Immature natural killer cell (primary cell): ENCODE measurements at regions not wholly inside any gene's neighbourhood (a gene's known extent, or its start where the extent isn't known, plus 50 kb on each side); places are given as distances from the start of the nearest gene placed in this dataset.

Experiments
- DNase-seq, 3 donors: peaks; one replicate each; pipeline ENCODE4 v3.0.0; 2022; ENCODE audit warnings: mixed read lengths in 1 of 3
- H3K27ac Mint-ChIP-seq, 6 donors: one replicate each; pipeline ENCODE4 v1.8.0; 2020; ENCODE audit warnings: mixed read lengths in 6 of 6, mild to moderate bottlenecking in 5 of 6, inconsistent platforms in 4 of 6, moderate library complexity in 3 of 6
- H3K27me3 Mint-ChIP-seq, 3 donors: one replicate each; pipeline ENCODE4 v1.8.0; 2020 to 2021; ENCODE audit warnings: low read depth in 3 of 3, mild to moderate bottlenecking in 3 of 3, mixed read lengths in 3 of 3, moderate library complexity in 3 of 3, inconsistent platforms in 1 of 3
- H3K36me3 Mint-ChIP-seq, 3 donors: one replicate each; pipeline ENCODE4 v1.8.0; 2020; ENCODE audit warnings: mixed read lengths in 3 of 3, inconsistent platforms in 2 of 3, mild to moderate bottlenecking in 2 of 3
- H3K4me1 Mint-ChIP-seq, 2 donors: one replicate each; pipeline ENCODE4 v1.8.0; 2020; ENCODE audit warnings: inconsistent platforms in 2 of 2, mild to moderate bottlenecking in 2 of 2, mixed read lengths in 2 of 2, moderate library complexity in 1 of 2
- H3K4me3 Mint-ChIP-seq, 5 donors: one replicate each; pipeline ENCODE4 v1.8.0; 2020; ENCODE audit warnings: mild to moderate bottlenecking in 5 of 5, mixed read lengths in 5 of 5, inconsistent platforms in 3 of 5, moderate library complexity in 3 of 5
- H3K9me3 Mint-ChIP-seq, 6 donors: one replicate each; pipeline ENCODE4 v1.8.0; 2020; ENCODE audit warnings: mild to moderate bottlenecking in 6 of 6, mixed read lengths in 6 of 6, inconsistent platforms in 4 of 6, moderate library complexity in 3 of 6

DNA sequence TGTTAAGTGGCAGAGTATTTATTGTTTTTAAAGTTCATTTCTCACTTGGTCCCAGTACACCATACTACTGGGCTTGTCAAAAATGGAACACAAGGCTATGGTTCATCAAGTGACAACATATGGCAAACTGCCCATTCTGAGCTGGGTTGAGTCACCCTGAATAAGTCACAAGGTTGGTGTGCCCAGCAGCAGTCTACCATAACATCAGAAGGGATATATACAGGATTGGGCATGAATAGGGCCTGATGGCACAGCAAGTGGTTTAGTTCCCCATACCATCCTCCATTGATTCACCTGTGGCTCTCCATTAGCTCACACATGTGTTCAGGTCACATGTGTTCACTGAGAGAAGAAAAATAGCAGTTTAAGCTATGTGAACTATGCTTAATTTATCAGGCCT, 249.8 kb upstream of the PRDM9 start:
- H3K9me3 Mint-ChIP-seq = peaks cover 13 to 35% (median 22%) of the 10 kb centered on the region in 6 donors
- no peak for DNase-seq
- H3K36me3 Mint-ChIP-seq = no peaks in the 10 kb centered on the region
- H3K27me3 Mint-ChIP-seq = no peaks in the 10 kb centered on the region
- no peaks in the 10 kb centered on the region for H3K4me1 Mint-ChIP-seq
- no peak overlapping the region for H3K4me3 Mint-ChIP-seq
- no peak overlapping the region for H3K27ac Mint-ChIP-seq

- Mint-ChIP-seq H3K4me1 (no peaks in the 10 kb centered on the region), H3K27me3 (no peaks in the 10 kb centered on the region), H3K36me3 (no peaks in the 10 kb centered on the region), H3K27ac (no peak overlapping the region), H3K4me3 (no peak overlapping the region), H3K9me3 (peaks cover 14 to 40% (median 19%) of the 10 kb centered on the region in 6 donors)
- DNase-seq = no peak
These were observed 253.7 kb upstream of the PRDM9 start for GRCh38 chr5:23253621-23254198.

- Mint-ChIP-seq H3K9me3 (peaks cover 14 to 52% (median 43%) of the 10 kb centered on the region in 6 donors), H3K27ac (no peak overlapping the region), H3K4me1 (no peaks in the 10 kb centered on the region), H3K36me3 (peaks cover 0 to 6% (median 0%) of the 10 kb centered on the region in 3 donors), H3K27me3 (no peaks in the 10 kb centered on the region), H3K4me3 (no peak overlapping the region)
- no peak for DNase-seq
These were observed 264.5 kb upstream of the PRDM9 start for GRCh38 chr5:23242891-23243290.

- H3K27ac Mint-ChIP-seq = no peak overlapping the region
- no peak for DNase-seq
- peaks cover 12 to 57% (median 27%) of the 10 kb centered on the region in 6 donors for H3K9me3 Mint-ChIP-seq
- H3K36me3 Mint-ChIP-seq = no peaks in the 10 kb centered on the region
- no peaks in the 10 kb centered on the region for H3K4me1 Mint-ChIP-seq
- H3K4me3 Mint-ChIP-seq = no peak overlapping the region
- peaks cover 0 to 1% (median 0%) of the 10 kb centered on the region in 3 donors for H3K27me3 Mint-ChIP-seq
These were observed 272.2 kb upstream of the PRDM9 start for GRCh38 chr5:23235246-23235645.

- Mint-ChIP-seq H3K36me3 (no peaks in the 10 kb centered on the region), H3K4me1 (no peaks in the 10 kb centered on the region), H3K9me3 (peaks cover 7 to 54% (median 25%) of the 10 kb centered on the region in 6 donors), H3K27ac (no peak overlapping the region), H3K27me3 (peaks cover 0 to 1% (median 0%) of the 10 kb centered on the region in 3 donors), H3K4me3 (no peak overlapping the region)
- DNase-seq = no peak
These were observed 273.2 kb upstream of the PRDM9 start for GRCh38 chr5:23234197-23234596.

DNA sequence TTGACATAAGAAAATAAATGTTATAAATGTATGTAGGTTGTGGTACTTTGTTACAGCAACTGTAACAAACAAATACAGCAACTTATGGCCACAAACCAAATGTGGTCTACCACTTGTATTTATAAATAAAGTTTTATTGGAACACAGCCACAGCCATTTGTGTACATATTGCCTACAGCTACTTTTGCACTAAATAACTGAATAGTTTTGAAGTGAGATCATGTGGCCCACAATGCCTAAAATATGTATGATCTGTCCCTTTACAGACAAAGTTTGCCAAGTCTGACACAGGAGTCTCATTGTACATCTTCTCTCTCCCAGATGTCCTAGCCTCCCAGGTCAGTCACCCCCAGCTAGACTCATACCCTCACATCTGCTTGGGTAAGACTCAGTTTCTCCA, 283.6 kb upstream of the PRDM9 start:
- Mint-ChIP-seq H3K27me3 (peaks cover 0 to 2% (median 1%) of the 10 kb centered on the region in 3 donors), H3K27ac (no peak overlapping the region), H3K9me3 (peaks cover 7 to 52% (median 34%) of the 10 kb centered on the region in 6 donors), H3K36me3 (peaks cover 0 to 2% (median 0%) of the 10 kb centered on the region in 3 donors), H3K4me1 (no peaks in the 10 kb centered on the region), H3K4me3 (no peak overlapping the region)
- DNase-seq = no peak

DNA sequence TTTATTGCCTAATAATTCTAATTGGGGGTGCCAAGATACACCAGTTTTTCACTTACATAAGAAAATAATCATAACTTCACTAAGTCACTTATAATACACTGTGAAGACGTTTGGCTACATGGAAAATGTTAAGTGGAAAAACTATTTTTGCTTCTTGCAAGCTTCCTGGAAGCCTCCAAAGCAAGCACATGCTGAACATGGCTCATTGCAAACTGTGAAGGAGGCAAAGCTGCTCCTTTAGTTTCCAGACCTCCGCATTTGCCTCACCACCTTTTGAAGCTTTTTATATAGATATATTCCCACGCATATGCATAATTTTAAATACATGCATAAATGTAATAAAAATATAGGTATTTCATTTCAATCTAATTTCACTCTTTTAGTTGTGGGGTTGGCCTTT, 285.6 kb upstream of the PRDM9 start:
- H3K4me1 Mint-ChIP-seq = no peaks in the 10 kb centered on the region
- H3K27ac Mint-ChIP-seq = no peak overlapping the region
- peaks cover 0 to 2% (median 0%) of the 10 kb centered on the region in 3 donors for H3K36me3 Mint-ChIP-seq
- peaks cover 0 to 2% (median 2%) of the 10 kb centered on the region in 3 donors for H3K27me3 Mint-ChIP-seq
- peaks cover 10 to 59% (median 35%) of the 10 kb centered on the region in 6 donors for H3K9me3 Mint-ChIP-seq
- H3K4me3 Mint-ChIP-seq = no peak overlapping the region
- DNase-seq = no peak

DNA sequence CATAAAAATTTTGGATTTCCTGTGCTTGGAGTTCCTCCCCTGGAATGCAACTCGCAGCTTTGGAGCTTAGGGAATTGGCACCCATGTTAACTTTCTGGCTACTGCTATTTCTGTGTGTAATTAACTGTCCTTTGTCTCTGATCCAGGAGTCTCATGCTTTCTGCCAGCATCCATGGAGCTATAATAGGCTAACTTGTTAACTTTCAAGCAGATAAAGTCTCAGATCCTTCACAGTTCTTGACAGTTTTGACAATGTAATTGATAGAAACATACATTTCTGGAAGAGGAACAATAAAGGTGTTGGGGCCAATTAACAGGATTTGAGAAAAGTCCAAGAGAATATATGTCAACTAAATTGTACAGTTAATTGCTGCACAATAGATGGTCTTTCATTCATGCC, 290.2 kb upstream of the PRDM9 start:
- H3K4me1 Mint-ChIP-seq = no peaks in the 10 kb centered on the region
- H3K4me3 Mint-ChIP-seq = no peak overlapping the region
- peaks cover 0 to 3% (median 2%) of the 10 kb centered on the region in 3 donors for H3K27me3 Mint-ChIP-seq
- peaks cover 0 to 4% (median 3%) of the 10 kb centered on the region in 3 donors for H3K36me3 Mint-ChIP-seq
- peaks cover 9 to 55% (median 29%) of the 10 kb centered on the region in 6 donors for H3K9me3 Mint-ChIP-seq
- no peak overlapping the region for H3K27ac Mint-ChIP-seq
- no peak for DNase-seq

- Mint-ChIP-seq H3K27ac (no peak overlapping the region), H3K9me3 (peaks cover 9 to 62% (median 31%) of the 10 kb centered on the region in 6 donors), H3K4me1 (no peaks in the 10 kb centered on the region), H3K4me3 (no peak overlapping the region), H3K27me3 (peaks cover 0 to 3% (median 2%) of the 10 kb centered on the region in 3 donors), H3K36me3 (peaks cover 0 to 4% (median 3%) of the 10 kb centered on the region in 3 donors)
- DNase-seq = no peak
These were observed 291.1 kb upstream of the PRDM9 start for GRCh38 chr5:23216345-23216744.

DNA sequence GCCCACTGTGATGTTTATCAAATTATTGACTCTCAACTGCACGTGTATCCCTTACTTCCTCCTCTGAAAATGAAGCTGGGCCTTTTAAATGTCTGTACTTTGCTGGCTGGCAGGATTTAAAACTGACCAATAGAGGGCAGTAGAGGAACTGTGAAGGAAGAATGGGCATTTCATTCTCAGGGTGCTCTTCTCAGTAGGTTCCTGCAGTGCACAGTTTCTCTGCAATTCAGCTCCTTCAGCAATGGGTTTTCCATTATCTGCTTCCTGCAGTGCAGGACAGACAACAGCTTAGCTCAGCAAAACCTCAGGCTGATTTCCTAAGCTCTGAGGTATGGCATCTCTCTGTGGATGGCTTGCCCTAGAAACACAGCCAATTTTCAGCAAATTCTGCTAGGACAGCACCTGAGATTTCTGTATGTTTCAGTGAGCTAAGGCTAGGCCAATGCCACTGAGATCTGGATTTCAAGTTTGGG, 298.4 kb upstream of the PRDM9 start:
- peaks cover 0 to 8% (median 2%) of the 10 kb centered on the region in 3 donors for H3K36me3 Mint-ChIP-seq
- H3K4me1 Mint-ChIP-seq = no peaks in the 10 kb centered on the region
- no peak overlapping the region for H3K4me3 Mint-ChIP-seq
- peaks cover 0 to 2% (median 0%) of the 10 kb centered on the region in 3 donors for H3K27me3 Mint-ChIP-seq
- no peak overlapping the region for H3K27ac Mint-ChIP-seq
- no peak for DNase-seq
- peaks cover 4 to 34% (median 24%) of the 10 kb centered on the region in 6 donors for H3K9me3 Mint-ChIP-seq

GRCh38 chr5:23204111-23204510, 303.3 kb upstream of the PRDM9 start:
- H3K4me3 Mint-ChIP-seq = no peak overlapping the region
- no peak overlapping the region for H3K27ac Mint-ChIP-seq
- no peak for DNase-seq
- peaks cover 9 to 35% (median 24%) of the 10 kb centered on the region in 6 donors for H3K9me3 Mint-ChIP-seq
- H3K27me3 Mint-ChIP-seq = peaks cover 0 to 2% (median 0%) of the 10 kb centered on the region in 3 donors
- no peaks in the 10 kb centered on the region for H3K36me3 Mint-ChIP-seq
- no peaks in the 10 kb centered on the region for H3K4me1 Mint-ChIP-seq

DNA sequence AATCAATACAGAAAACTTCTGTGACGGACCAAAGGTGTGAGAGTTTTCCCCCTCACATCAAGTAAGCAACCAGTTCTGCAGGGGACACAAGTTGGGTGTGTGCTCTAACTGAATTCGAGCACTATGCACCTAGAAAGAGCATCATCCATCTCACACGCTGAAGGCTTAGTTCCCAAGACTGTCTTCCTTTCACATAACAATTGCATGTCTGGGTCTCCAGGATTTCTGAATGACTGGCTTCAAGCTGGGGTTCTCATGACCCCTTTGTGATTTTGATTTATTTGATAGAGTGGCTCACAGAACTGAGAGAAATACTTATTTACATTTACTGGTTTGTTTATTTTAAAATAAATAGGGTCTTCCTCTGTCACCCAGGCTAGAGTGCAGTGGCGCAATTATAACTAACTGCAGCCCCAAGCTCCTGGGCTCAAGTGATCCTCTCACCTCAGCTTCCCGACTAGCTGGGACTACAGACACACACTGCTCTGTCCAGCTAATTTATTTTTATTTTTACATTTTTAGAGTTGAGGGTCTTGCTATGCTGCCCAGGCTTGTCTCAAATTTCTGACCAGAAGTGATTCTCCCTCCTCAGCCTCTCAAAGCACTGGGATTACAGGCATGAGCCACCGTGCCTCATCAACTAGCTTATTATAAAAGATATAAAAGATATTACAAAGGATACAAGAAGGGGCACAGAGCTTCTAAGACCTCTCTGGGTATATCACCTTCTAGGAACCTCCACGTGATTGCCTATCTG, 316.7 kb upstream of the CDH12 start:
- no peaks in the 10 kb centered on the region for H3K4me1 Mint-ChIP-seq
- H3K27ac Mint-ChIP-seq = no peak overlapping the region
- H3K4me3 Mint-ChIP-seq = no peak overlapping the region
- DNase-seq = no peak
- H3K36me3 Mint-ChIP-seq = no peaks in the 10 kb centered on the region
- H3K27me3 Mint-ChIP-seq = no peaks in the 10 kb centered on the region
- H3K9me3 Mint-ChIP-seq = peaks cover 11 to 48% (median 16%) of the 10 kb centered on the region in 6 donors

DNA sequence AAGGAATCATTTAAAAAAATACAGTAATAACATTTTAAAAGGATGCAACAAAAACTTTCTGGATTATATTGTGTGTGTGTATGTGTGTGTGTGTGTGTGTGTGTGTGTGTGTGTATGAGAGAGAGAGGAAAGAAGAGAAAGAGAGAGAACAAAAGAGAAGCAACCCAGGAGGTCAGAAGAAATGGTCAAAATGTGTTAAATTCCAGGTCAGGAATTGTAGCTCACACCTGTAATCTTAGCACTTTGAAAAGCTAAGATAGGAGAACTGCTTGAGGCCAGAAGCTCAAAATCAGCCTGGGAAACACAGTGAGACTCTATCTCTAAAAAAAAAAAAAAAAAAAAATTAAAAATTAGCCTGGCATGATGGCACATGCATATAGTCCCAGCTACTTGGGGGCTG, 311.8 kb upstream of the CDH12 start:
- Mint-ChIP-seq H3K27me3 (no peaks in the 10 kb centered on the region), H3K4me1 (no peaks in the 10 kb centered on the region), H3K36me3 (no peaks in the 10 kb centered on the region), H3K9me3 (peaks cover 8 to 58% (median 22%) of the 10 kb centered on the region in 6 donors), H3K27ac (no peak overlapping the region), H3K4me3 (no peak overlapping the region)
- no peak for DNase-seq

DNA sequence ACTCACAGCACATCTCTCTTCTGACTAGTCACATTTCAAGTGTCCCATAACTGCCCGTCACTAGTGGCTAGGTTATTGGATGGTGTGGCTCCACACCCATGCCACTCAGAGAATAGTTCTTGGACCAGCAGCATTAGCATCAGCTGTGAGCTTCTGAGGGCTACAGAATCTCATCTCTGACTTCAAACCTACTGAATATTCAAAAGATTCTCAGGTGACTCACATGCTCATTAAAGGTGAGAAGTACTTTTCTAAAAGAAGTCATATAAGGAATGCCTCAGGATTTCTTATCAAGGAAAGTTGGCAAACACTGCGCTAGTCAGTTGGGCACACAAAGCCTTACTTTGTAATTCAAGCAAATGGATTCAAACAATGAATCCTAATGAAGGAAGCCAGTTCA, 305.0 kb upstream of the CDH12 start:
- no peak for DNase-seq
- H3K27me3 Mint-ChIP-seq = no peaks in the 10 kb centered on the region
- H3K9me3 Mint-ChIP-seq = peaks cover 3 to 64% (median 17%) of the 10 kb centered on the region in 6 donors
- H3K27ac Mint-ChIP-seq = no peak overlapping the region
- H3K36me3 Mint-ChIP-seq = no peaks in the 10 kb centered on the region
- no peak overlapping the region for H3K4me3 Mint-ChIP-seq
- no peaks in the 10 kb centered on the region for H3K4me1 Mint-ChIP-seq
